Sigmoid colon (tissue), 6 donors: ENCODE measurements at regions not wholly inside any gene's neighbourhood (a gene's known extent, or its start where the extent isn't known, plus 50 kb on each side); places are given as distances from the start of the nearest gene placed in this dataset.

ENCODE experiments used
- DNase-seq: peaks from one replicate; pipeline ENCODE4 v3.0.0-alpha.2; 2019
- H3K27ac ChIP-seq, 4 donors: fragments of 200-600 bp; sonication (generic); one replicate each; pipeline ENCODE4 v1.5.1; 2016 to 2019; ENCODE audit warnings: mild to moderate bottlenecking in 1 of 4
- H3K27me3 ChIP-seq, 3 donors: fragments of 200-600 bp; sonication (generic); one replicate each; pipeline ENCODE4 v1.5.1; 2019; ENCODE audit warnings: mild to moderate bottlenecking in 1 of 3
- H3K36me3 ChIP-seq, 4 donors: fragments of 200-600 bp; sonication (generic); one replicate each; pipeline ENCODE4 v1.5.1; 2016 to 2019
- H3K4me1 ChIP-seq, 4 donors: fragments of 200-600 bp; sonication (generic); one replicate each; pipeline ENCODE4 v1.5.1; 2017 to 2019
- H3K4me3 ChIP-seq, 4 donors: fragments of 200-600 bp; sonication (generic); one replicate each; pipeline ENCODE4 v1.5.1; 2017 to 2019; ENCODE audit warnings: mild to moderate bottlenecking in 2 of 4, moderate library complexity in 1 of 4
- H3K9me3 ChIP-seq, 4 donors: fragments of 200-600 bp in 3 of 4; sonication (generic) in 3 of 4; one replicate each; pipeline versions ENCODE4 v1.5.1 to v1.6.1; 2013 to 2019
- EP300 ChIP-seq, 4 donors: sonication (generic); formaldehyde crosslinking; IDR thresholded peaks; one replicate each; pipeline ENCODE4 v1.6.1; 2017; ENCODE audit warnings: antibody characterized with exemption in 4 of 4
- POLR2A ChIP-seq, 2 donors: fragments of 450-650 bp; IDR thresholded peaks; one replicate each; pipeline ENCODE4 v1.6.1; 2016; ENCODE audit warnings: antibody characterized with exemption in 2 of 2, mild to moderate bottlenecking in 2 of 2, moderate library complexity in 2 of 2
- POLR2AphosphoS5 ChIP-seq, 4 donors: sonication (generic); formaldehyde crosslinking; IDR thresholded peaks; one replicate each; pipeline ENCODE4 v1.6.1; 2017; ENCODE audit warnings: antibody characterized with exemption in 4 of 4
- WGBS, 2 donors: extraction: QIAGEN DNeasy Blood & Tissue Kit; methylation state at CpG; one replicate each; pipeline ENCODE4 v1.1.7; 2013; 5-methylcytosine and 5-hydroxymethylcytosine counted together
- intact Hi-C: fragments of 100-400 bp; cut with DNase I; formaldehyde crosslinking; loops from one replicate; pipeline ENCODE4 v1.15.1; 2023
- TF ChIP-seq, protein P1 (sequence below), 4 experiments: fragments of 450-650 bp in 3 of 4; fragments of 200-600 bp in 1 of 4; IDR thresholded peaks; one replicate each; pipeline ENCODE4 v1.5.1; 2016 to 2019; ENCODE audit warnings: antibody characterized with exemption in 4 of 4, mild to moderate bottlenecking in 3 of 4, moderate library complexity in 2 of 4
- donor health status: healthy with polysubstance abuse.
- donor health status: healthy.

DNA sequence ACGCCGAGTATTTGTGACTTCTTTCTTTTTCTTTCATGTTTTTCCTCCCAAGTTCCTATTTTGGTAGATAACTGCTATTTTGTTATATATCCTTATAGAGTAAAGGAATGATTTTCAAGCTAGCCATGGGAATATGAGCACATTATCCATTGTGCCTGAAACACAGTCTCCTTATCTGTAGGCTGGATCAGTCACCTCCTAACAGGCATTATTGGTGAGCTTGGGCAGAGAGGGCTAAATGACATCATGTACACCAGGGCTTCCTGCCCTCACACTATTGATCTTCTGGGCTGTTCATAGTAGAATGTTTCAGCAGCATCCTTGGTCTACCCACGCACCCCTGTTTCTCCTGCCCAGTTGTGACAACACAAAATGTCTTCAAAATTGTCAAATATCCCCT is 88.1 kb upstream of the CTBP2 start:
- DNase-seq = no peak
- H3K9me3 ChIP-seq = peaks cover 0 to 5% (median 2%) of the 10 kb centered on the region in 4 donors
- H3K27ac ChIP-seq = no peak overlapping the region
- intact Hi-C loops = no loop called here
- H3K4me3 ChIP-seq = no peak overlapping the region
- H3K27me3 ChIP-seq = no peaks in the 10 kb centered on the region
- WGBS, 2 donors = 69 to 73% methylated on average over 3 of the region's 3 CpGs
- H3K4me1 ChIP-seq = no peaks in the 10 kb centered on the region
- H3K36me3 ChIP-seq = no peaks in the 10 kb centered on the region
- TF ChIP-seq, protein P1, sequence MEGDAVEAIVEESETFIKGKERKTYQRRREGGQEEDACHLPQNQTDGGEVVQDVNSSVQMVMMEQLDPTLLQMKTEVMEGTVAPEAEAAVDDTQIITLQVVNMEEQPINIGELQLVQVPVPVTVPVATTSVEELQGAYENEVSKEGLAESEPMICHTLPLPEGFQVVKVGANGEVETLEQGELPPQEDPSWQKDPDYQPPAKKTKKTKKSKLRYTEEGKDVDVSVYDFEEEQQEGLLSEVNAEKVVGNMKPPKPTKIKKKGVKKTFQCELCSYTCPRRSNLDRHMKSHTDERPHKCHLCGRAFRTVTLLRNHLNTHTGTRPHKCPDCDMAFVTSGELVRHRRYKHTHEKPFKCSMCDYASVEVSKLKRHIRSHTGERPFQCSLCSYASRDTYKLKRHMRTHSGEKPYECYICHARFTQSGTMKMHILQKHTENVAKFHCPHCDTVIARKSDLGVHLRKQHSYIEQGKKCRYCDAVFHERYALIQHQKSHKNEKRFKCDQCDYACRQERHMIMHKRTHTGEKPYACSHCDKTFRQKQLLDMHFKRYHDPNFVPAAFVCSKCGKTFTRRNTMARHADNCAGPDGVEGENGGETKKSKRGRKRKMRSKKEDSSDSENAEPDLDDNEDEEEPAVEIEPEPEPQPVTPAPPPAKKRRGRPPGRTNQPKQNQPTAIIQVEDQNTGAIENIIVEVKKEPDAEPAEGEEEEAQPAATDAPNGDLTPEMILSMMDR (IDR thresholded peaks at IDR 0.05) = no peak
- TF ChIP-seq POLR2AphosphoS5 (IDR thresholded peaks at IDR 0.05) (no peak), EP300 (IDR thresholded peaks at IDR 0.05) (no peak), POLR2A (IDR thresholded peaks at IDR 0.05) (no peak)

GRCh38 chr10:125247576-125247975 is 87.2 kb upstream of the CTBP2 start:
- intact Hi-C loops = no loop called here
- no peak for DNase-seq
- no peak for TF ChIP-seq POLR2A (IDR thresholded peaks at IDR 0.05)
- TF ChIP-seq, protein P1 (IDR thresholded peaks at IDR 0.05) = no peak
- no peak for TF ChIP-seq EP300 (IDR thresholded peaks at IDR 0.05)
- TF ChIP-seq POLR2AphosphoS5 (IDR thresholded peaks at IDR 0.05) = no peak
- H3K27ac ChIP-seq = no peak overlapping the region
- 83 to 84% methylated on average over 8 of the region's 8 CpGs for WGBS, 2 donors
- no peak overlapping the region for H3K4me3 ChIP-seq
- no peaks in the 10 kb centered on the region for H3K4me1 ChIP-seq
- peaks cover 0 to 5% (median 2%) of the 10 kb centered on the region in 4 donors for H3K9me3 ChIP-seq
- no peaks in the 10 kb centered on the region for H3K27me3 ChIP-seq
- no peaks in the 10 kb centered on the region for H3K36me3 ChIP-seq

DNA sequence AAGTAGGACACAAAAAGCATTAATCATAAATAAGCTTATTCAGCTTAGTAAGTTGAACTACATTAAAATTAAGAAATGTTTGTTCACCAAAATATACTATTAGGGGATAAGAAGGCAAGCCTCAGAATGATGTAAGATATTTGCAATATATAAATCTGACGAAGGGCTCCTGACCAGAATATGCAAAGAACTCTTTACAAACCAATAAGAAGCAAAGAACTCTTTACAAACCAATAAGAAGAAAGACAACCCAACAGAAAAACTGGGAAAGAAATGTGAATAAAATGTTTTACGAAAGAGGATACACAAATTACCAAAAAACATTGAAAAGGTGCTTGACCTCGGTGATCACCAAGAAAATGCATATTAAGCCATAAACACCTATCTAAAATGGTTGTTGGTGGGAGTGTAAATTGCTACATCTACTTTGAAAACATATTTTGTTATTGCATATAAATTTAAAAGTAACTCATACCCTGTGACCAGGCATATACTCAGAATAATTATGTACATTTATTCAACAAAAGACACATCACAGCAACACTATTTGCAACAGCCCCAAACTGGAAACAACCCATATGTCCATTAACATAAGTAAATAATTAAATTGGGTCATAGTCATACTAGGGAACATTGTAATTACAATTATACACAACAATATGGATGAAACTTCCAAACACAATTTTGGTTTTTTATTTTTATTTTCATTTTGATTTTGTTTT is 83.3 kb upstream of the CTBP2 start:
- no peaks in the 10 kb centered on the region for H3K9me3 ChIP-seq
- H3K27me3 ChIP-seq = no peaks in the 10 kb centered on the region
- no peaks in the 10 kb centered on the region for H3K36me3 ChIP-seq
- no peak for DNase-seq
- TF ChIP-seq POLR2AphosphoS5 (IDR thresholded peaks at IDR 0.05) (no peak), POLR2A (IDR thresholded peaks at IDR 0.05) (no peak), EP300 (IDR thresholded peaks at IDR 0.05) (no peak)
- TF ChIP-seq, protein P1 (IDR thresholded peaks at IDR 0.05) = no peak
- intact Hi-C loops = no loop called here
- 91 to 92% methylated on average over 3 of the region's 3 CpGs for WGBS, 2 donors
- H3K27ac ChIP-seq = no peak overlapping the region
- H3K4me1 ChIP-seq = no peaks in the 10 kb centered on the region
- H3K4me3 ChIP-seq = no peak overlapping the region

DNA sequence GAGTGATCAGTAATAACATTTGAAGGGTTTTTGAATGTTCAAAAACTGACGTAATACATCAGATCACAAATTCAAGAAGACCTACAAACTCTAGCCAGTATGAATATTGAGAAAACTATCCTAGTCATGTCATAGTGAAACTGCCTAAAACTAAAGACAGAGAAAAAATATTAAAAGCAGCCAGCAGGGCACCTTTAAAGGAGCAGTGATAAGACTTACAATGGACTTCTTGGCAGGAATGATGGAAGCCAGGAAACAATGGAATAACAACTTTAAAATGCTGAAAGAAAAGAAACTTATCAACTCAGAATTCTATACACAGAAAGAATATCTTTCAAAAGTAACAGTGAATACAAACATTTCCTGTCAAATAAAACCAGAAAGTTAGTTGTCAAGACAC is 78.3 kb upstream of the CTBP2 start:
- 94 to 98% methylated on average over 1 of the region's 1 CpG for WGBS, 2 donors
- TF ChIP-seq, protein P1 (IDR thresholded peaks at IDR 0.05) = no peak
- no peak for TF ChIP-seq POLR2A (IDR thresholded peaks at IDR 0.05)
- TF ChIP-seq EP300 (IDR thresholded peaks at IDR 0.05) = no peak
- TF ChIP-seq POLR2AphosphoS5 (IDR thresholded peaks at IDR 0.05) = no peak
- H3K36me3 ChIP-seq = no peaks in the 10 kb centered on the region
- H3K4me1 ChIP-seq = no peaks in the 10 kb centered on the region
- H3K9me3 ChIP-seq = peaks cover 0 to 8% (median 0%) of the 10 kb centered on the region in 4 donors
- no peaks in the 10 kb centered on the region for H3K27me3 ChIP-seq
- intact Hi-C loops = no loop called here
- no peak overlapping the region for H3K4me3 ChIP-seq
- no peak for DNase-seq
- no peak overlapping the region for H3K27ac ChIP-seq

DNA sequence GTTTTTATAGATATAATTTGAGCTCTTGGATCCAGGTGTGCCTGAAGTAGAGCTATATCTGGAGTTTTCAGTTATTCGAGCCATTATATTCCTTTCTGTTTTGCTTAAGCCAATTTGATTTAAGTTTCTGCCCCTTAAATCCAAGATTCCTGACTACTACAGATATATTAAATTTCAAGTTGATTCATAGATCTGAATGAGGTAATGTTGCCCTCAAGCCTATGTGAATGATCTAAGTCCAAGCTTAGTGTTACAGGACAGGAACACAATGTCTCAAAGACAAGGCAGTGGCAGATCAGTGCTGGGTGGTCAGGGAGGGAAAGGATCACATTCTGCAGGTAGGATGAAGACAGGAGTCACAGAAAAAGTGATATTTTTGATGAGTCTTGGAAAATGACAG is 75.7 kb upstream of the CTBP2 start:
- no peak for DNase-seq
- Histone ChIP-seq H3K4me3 (no peak overlapping the region), H3K27ac (no peak overlapping the region), H3K4me1 (no peaks in the 10 kb centered on the region), H3K27me3 (no peaks in the 10 kb centered on the region), H3K36me3 (no peaks in the 10 kb centered on the region), H3K9me3 (peaks cover 0 to 8% (median 0%) of the 10 kb centered on the region in 4 donors)
- 93 to 96% methylated on average over 1 of the region's 1 CpG for WGBS, 2 donors
- no peak for TF ChIP-seq POLR2A (IDR thresholded peaks at IDR 0.05)
- TF ChIP-seq, protein P1 (IDR thresholded peaks at IDR 0.05) = no peak
- no peak for TF ChIP-seq EP300 (IDR thresholded peaks at IDR 0.05)
- no peak for TF ChIP-seq POLR2AphosphoS5 (IDR thresholded peaks at IDR 0.05)
- intact Hi-C loops = no loop called here
